Panc1 (cell line): ENCODE measurements at regions not wholly inside any gene's neighbourhood (a gene's known extent, or its start where the extent isn't known, plus 50 kb on each side); places are given as distances from the start of the nearest gene placed in this dataset.

ENCODE experiments used
- ATAC-seq: fragments of 200-7000 bp; cut with Tn5 transposase; 2 replicates; pipeline ENCODE4 v1.9.1; 2020; ENCODE audit warnings: mild to moderate bottlenecking, moderate library complexity
- BruUV-seq: library from RNA; stranded (reverse); fragments of 400-500 nt; replicated peaks from 2 replicates; lab custom pipeline; 2021; lab: Mats Ljungman, UMichigan
- CTCF ChIA-PET: fragments of 300-600 bp; sonication (Branson Sonifier 250); formaldehyde crosslinking; loops from one replicate; lab custom pipeline; 2022; ENCODE audit warnings: antibody characterized with exemption; lab: Charles Lee
- POLR2A ChIA-PET: fragments of 300-600 bp; sonication (Branson Sonifier 250); formaldehyde crosslinking; loops from one replicate; lab custom pipeline; 2022; ENCODE audit warnings: antibody characterized with exemption; lab: Charles Lee
- DNase-seq: peaks from one replicate; pipeline ENCODE4 v3.0.0-alpha.2; 2010; ENCODE audit warnings: low read depth, low spot score
- H3K27ac ChIP-seq: 2 replicates; pipeline ENCODE4 v1.5.1; 2011; ENCODE audit warnings: mild to moderate bottlenecking, low read length, inconsistent platforms
- H3K27me3 ChIP-seq: fragments of 200-500 bp; sonication (Bioruptor generic); 2 replicates; pipeline ENCODE4 v1.6.0; 2014; ENCODE audit warnings: low read length, inconsistent platforms; ENCODE audit not compliant: control insufficient read depth, insufficient read depth
- H3K36me3 ChIP-seq: fragments of 200-500 bp; sonication (Bioruptor generic); 2 replicates; pipeline ENCODE4 v1.5.1; 2014; ENCODE audit warnings: inconsistent platforms, mild to moderate bottlenecking, low read length, moderate library complexity; ENCODE audit not compliant: control insufficient read depth, insufficient read depth
- H3K4me1 ChIP-seq: 2 replicates; pipeline ENCODE4 v1.5.1; 2011; ENCODE audit warnings: inconsistent platforms, mild to moderate bottlenecking, low read length, moderate library complexity; ENCODE audit not compliant: control insufficient read depth, insufficient read depth
- H3K4me3 ChIP-seq, 2 experiments: 2 replicates each; pipeline ENCODE4 v1.5.1; 2011 to 2012; ENCODE audit warnings: low read depth in 2 of 2, low read length in 2 of 2, mild to moderate bottlenecking in 2 of 2, inconsistent platforms in 1 of 2, moderate library complexity in 1 of 2
- H3K9me3 ChIP-seq: fragments of 200-500 bp; sonication (Bioruptor generic); 2 replicates; pipeline ENCODE4 v1.5.1; 2014; ENCODE audit warnings: low read depth, mild to moderate bottlenecking, inconsistent platforms, low read length, moderate library complexity; ENCODE audit not compliant: control insufficient read depth, insufficient read depth
- CTCF ChIP-seq: fragments of 450-650 bp; IDR thresholded peaks from 2 replicates; pipeline ENCODE4 v1.5.1; 2017; ENCODE audit warnings: mild to moderate bottlenecking
- POLR2AphosphoS5 ChIP-seq: IDR thresholded peaks from 2 replicates; pipeline ENCODE4 v1.6.1; 2012; ENCODE audit warnings: mild to moderate bottlenecking, low read depth, low read length, moderate library complexity
- SIN3A ChIP-seq: IDR thresholded peaks from 2 replicates; pipeline ENCODE4 v1.6.1; 2012; ENCODE audit warnings: low read depth, mild to moderate bottlenecking, low read length, moderate library complexity, borderline replicate concordance; ENCODE audit not compliant: insufficient read depth
- TCF7L2 ChIP-seq: IDR thresholded peaks from 2 replicates; pipeline ENCODE4 v1.6.1; 2011; ENCODE audit warnings: mild to moderate bottlenecking, low read depth, low read length, inconsistent platforms
- in situ Hi-C: cut with HindIII; loops from 2 replicates; pipeline ENCODE4 v1.10.0; 2016; ENCODE audit warnings: low sequenced_read_pairs, low pct_unique_long_range_greater_than_20kb
- intact Hi-C: fragments of 100-400 bp; cut with micrococcal nuclease; formaldehyde crosslinking; loops from one replicate; pipeline ENCODE4 v1.10.0; 2022; ENCODE audit not compliant: unreplicated experiment
- TF ChIP-seq, protein P1 (sequence below), 2 experiments: IDR thresholded peaks; 2 replicates each; pipeline ENCODE4 v1.6.1; 2011 to 2012; ENCODE audit warnings: low read depth in 2 of 2, control low read depth in 1 of 2, low read length in 1 of 2, mild to moderate bottlenecking in 1 of 2, moderate library complexity in 1 of 2; ENCODE audit not compliant: insufficient read depth in 1 of 2

GRCh38 chr11:97123237-97123636 lies 733.4 kb downstream of the JRKL start:
- in situ Hi-C loops (no loop called here), intact Hi-C loops (no loop called here)
- Histone ChIP-seq H3K4me3 (no peak overlapping the region), H3K36me3 (no peaks in the 10 kb centered on the region), H3K27ac (no peak overlapping the region), H3K27me3 (no peaks in the 10 kb centered on the region), H3K4me1 (no peaks in the 10 kb centered on the region), H3K9me3 (no peaks in the 10 kb centered on the region)
- DNase-seq (no peak), ATAC-seq (no peak)
- TF ChIP-seq CTCF (no peak), POLR2AphosphoS5 (no peak), SIN3A (no peak), TCF7L2 (no peak)
- TF ChIP-seq, protein P1, sequence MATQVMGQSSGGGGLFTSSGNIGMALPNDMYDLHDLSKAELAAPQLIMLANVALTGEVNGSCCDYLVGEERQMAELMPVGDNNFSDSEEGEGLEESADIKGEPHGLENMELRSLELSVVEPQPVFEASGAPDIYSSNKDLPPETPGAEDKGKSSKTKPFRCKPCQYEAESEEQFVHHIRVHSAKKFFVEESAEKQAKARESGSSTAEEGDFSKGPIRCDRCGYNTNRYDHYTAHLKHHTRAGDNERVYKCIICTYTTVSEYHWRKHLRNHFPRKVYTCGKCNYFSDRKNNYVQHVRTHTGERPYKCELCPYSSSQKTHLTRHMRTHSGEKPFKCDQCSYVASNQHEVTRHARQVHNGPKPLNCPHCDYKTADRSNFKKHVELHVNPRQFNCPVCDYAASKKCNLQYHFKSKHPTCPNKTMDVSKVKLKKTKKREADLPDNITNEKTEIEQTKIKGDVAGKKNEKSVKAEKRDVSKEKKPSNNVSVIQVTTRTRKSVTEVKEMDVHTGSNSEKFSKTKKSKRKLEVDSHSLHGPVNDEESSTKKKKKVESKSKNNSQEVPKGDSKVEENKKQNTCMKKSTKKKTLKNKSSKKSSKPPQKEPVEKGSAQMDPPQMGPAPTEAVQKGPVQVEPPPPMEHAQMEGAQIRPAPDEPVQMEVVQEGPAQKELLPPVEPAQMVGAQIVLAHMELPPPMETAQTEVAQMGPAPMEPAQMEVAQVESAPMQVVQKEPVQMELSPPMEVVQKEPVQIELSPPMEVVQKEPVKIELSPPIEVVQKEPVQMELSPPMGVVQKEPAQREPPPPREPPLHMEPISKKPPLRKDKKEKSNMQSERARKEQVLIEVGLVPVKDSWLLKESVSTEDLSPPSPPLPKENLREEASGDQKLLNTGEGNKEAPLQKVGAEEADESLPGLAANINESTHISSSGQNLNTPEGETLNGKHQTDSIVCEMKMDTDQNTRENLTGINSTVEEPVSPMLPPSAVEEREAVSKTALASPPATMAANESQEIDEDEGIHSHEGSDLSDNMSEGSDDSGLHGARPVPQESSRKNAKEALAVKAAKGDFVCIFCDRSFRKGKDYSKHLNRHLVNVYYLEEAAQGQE (IDR thresholded peaks at IDR 0.05; ENCODE audit: insufficient read depth in 1 of 2, low read depth in 2 of 2, low read length in 1 of 2): no peak
- no TSS peak for BruUV-seq
- POLR2A ChIA-PET: no interaction called here
- CTCF ChIA-PET: no interaction called here

DNA sequence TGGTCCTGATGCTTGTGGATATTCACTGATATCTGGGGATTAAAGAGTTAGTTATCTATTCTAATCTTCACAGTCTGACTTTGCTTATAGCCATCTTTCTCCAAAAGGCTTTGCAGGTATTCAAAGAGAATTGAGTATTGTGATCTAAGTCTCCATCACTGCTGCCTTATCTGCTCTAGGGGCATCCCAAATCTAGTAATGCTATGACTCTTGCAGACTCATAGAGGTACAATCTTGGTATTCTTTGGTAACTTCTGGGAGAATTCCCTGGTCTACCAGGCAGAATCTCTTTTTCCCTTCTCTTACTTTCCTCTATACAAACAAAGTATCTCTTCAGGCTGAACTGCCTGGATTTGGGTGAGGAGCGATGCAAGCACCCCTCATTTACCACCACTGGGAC lies 746.3 kb downstream of the JRKL start:
- POLR2A ChIA-PET: no interaction called here
- in situ Hi-C loops (no loop called here), intact Hi-C loops (no loop called here)
- DNase-seq (no peak), ATAC-seq (no peak)
- no peaks in the 10 kb centered on the region for H3K27me3 ChIP-seq
- TF ChIP-seq TCF7L2 (no peak), SIN3A (no peak), CTCF (no peak), POLR2AphosphoS5 (no peak)
- TF ChIP-seq, protein P1 (IDR thresholded peaks at IDR 0.05; ENCODE audit: insufficient read depth in 1 of 2, low read depth in 2 of 2, low read length in 1 of 2): no peak
- BruUV-seq: no TSS peak
- no peak overlapping the region for H3K27ac ChIP-seq
- H3K4me1 ChIP-seq: no peaks in the 10 kb centered on the region
- CTCF ChIA-PET: no interaction called here
- H3K36me3 ChIP-seq: no peaks in the 10 kb centered on the region
- H3K4me3 ChIP-seq: no peak overlapping the region
- H3K9me3 ChIP-seq: peaks cover 5% of the 10 kb centered on the region; the same call in 1 of the 2 replicates
